RWPE2 (cell line): ENCODE measurements at regions not wholly inside any gene's neighbourhood (a gene's known extent, or its start where the extent isn't known, plus 50 kb on each side); places are given as distances from the start of the nearest gene placed in this dataset.

Source experiments
- ATAC-seq: fragments of 200-7000 bp; cut with Tn5 transposase; 3 replicates; pipeline ENCODE4 v1.9.1; 2021; ENCODE audit warnings: low read depth
- DNase-seq: peaks from one replicate; pipeline ENCODE4 v3.0.0-alpha.2; 2020; ENCODE audit warnings: low spot score
- H3K27ac ChIP-seq: fragments of 450-650 bp; 2 replicates; pipeline ENCODE4 v1.5.1; 2017; ENCODE audit warnings: mild to moderate bottlenecking; ENCODE audit not compliant: poor library complexity, severe bottlenecking
- H3K27me3 ChIP-seq: fragments of 250-450 bp; sonication (Bioruptor Pico); 2 replicates; pipeline ENCODE4 v1.5.1; 2021; ENCODE audit warnings: mild to moderate bottlenecking, moderate library complexity; ENCODE audit not compliant: insufficient read depth, poor library complexity, severe bottlenecking
- H3K36me3 ChIP-seq: fragments of 250-450 bp; sonication (Bioruptor Pico); 2 replicates; pipeline ENCODE4 v1.5.1; 2020; ENCODE audit warnings: low read depth, mild to moderate bottlenecking, moderate library complexity
- H3K4me1 ChIP-seq: fragments of 250-450 bp; sonication (Bioruptor Pico); 2 replicates; pipeline ENCODE4 v1.5.1; 2021; ENCODE audit warnings: mild to moderate bottlenecking, moderate library complexity; ENCODE audit not compliant: insufficient read depth, poor library complexity, severe bottlenecking
- H3K4me3 ChIP-seq: fragments of 250-450 bp; sonication (Bioruptor Pico); 2 replicates; pipeline ENCODE4 v1.5.1; 2021; ENCODE audit warnings: mild to moderate bottlenecking, moderate library complexity; ENCODE audit not compliant: severe bottlenecking
- H3K9me3 ChIP-seq: fragments of 250-450 bp; sonication (Bioruptor Pico); 2 replicates; pipeline ENCODE4 v1.5.1; 2021; ENCODE audit warnings: mild to moderate bottlenecking, moderate library complexity; ENCODE audit not compliant: severe bottlenecking
- TF ChIP-seq, protein P1 (sequence below): fragments of 450-650 bp; IDR thresholded peaks from one replicate; pipeline ENCODE4 v1.5.1; 2017; ENCODE audit warnings: mild to moderate bottlenecking, moderate library complexity; ENCODE audit not compliant: poor library complexity, severe bottlenecking

DNA sequence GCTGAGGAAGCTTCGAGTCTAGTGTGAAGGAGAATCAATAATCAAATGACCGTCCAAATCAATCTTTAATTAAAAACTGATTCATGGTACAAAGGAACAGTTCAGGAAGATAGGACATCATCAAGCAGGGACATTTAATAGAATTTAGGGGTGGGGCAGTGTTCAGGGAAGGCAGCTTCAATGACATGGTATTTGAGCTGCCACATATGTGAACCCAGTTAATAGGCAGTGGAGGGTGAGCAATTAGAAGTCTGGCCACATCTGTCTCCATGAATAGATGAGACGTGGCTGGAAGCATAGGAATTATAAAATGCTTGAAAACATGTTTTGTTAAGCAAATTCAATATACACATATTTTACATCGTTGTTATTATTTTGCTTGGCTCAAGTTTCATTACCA lies 362.7 kb downstream of the PRDM2 start:
- Histone ChIP-seq H3K27me3 (no peaks in the 10 kb centered on the region), H3K27ac (no peak overlapping the region), H3K9me3 (no peaks in the 10 kb centered on the region), H3K4me1 (peaks cover 5% of the 10 kb centered on the region), H3K36me3 (no peaks in the 10 kb centered on the region), H3K4me3 (no peak overlapping the region)
- ATAC-seq, result no peak
- DNase-seq, result no peak
- TF ChIP-seq, protein P1, sequence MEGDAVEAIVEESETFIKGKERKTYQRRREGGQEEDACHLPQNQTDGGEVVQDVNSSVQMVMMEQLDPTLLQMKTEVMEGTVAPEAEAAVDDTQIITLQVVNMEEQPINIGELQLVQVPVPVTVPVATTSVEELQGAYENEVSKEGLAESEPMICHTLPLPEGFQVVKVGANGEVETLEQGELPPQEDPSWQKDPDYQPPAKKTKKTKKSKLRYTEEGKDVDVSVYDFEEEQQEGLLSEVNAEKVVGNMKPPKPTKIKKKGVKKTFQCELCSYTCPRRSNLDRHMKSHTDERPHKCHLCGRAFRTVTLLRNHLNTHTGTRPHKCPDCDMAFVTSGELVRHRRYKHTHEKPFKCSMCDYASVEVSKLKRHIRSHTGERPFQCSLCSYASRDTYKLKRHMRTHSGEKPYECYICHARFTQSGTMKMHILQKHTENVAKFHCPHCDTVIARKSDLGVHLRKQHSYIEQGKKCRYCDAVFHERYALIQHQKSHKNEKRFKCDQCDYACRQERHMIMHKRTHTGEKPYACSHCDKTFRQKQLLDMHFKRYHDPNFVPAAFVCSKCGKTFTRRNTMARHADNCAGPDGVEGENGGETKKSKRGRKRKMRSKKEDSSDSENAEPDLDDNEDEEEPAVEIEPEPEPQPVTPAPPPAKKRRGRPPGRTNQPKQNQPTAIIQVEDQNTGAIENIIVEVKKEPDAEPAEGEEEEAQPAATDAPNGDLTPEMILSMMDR, result no peak

DNA sequence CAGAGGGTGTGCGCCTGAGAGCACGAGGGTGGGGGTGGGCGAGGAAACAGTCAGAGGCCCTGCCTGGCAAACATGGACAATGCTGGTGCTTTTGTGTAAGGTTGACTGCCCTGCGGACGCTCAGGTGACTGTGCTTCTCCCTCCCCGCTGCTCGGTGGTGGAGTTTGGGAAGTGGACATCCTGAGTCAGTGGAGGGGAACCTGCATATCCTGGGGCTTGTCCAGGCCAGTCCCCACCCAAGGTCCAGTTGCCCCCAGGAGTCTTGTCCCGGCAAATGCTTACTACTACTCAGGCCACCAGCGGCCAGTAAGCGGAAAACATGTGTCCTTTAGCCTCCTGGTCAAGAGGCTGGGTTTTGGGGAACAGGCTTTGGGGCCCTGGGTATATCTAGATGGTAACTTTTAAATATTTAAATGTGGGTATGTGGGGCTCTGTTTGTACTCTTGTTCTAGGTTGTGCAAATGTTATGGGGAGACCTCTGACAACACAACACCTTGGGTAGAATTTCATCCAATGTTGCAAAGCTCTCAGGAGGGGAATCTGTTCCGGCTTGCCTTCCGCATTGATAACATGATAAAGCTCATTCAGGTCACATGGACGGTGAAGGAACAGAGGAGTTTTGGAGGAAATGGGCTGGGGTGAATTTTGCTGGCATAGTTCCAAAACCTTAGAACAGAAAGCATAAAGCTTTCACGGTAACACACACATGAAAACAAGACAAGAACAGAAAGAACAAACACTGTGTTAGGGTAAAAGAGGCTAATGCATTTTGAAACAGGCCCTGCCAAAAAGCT lies 364.9 kb downstream of the PRDM2 start:
- DNase-seq (no peak), ATAC-seq (no peak)
- no peak overlapping the region for H3K27ac ChIP-seq
- H3K9me3 ChIP-seq, result no peaks in the 10 kb centered on the region
- no peak overlapping the region for H3K4me3 ChIP-seq
- TF ChIP-seq, protein P1, result no peak
- no peaks in the 10 kb centered on the region for H3K27me3 ChIP-seq
- H3K36me3 ChIP-seq, result no peaks in the 10 kb centered on the region
- peaks cover 5% of the 10 kb centered on the region for H3K4me1 ChIP-seq

DNA sequence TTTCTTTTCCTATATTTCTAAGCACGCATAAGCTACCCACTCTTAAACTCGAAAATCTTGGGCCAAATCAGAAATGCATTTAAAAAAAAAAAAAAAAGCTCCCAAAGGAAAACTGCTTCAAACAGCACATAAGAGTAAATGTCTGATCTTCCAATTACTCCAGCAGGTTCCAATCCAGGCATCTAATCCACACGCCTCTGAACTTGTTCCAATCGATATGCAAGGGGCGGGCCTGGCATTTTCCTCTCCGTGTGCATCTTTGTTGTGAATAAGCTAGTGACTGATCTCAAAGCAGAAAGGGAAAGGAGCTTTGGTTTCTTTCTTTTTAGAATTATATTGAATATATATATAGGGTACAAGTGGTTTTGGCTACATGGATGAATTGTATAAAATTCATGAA lies 365.5 kb downstream of the PRDM2 start:
- no peak for ATAC-seq
- no peaks in the 10 kb centered on the region for H3K27me3 ChIP-seq
- no peak overlapping the region for H3K27ac ChIP-seq

DNA sequence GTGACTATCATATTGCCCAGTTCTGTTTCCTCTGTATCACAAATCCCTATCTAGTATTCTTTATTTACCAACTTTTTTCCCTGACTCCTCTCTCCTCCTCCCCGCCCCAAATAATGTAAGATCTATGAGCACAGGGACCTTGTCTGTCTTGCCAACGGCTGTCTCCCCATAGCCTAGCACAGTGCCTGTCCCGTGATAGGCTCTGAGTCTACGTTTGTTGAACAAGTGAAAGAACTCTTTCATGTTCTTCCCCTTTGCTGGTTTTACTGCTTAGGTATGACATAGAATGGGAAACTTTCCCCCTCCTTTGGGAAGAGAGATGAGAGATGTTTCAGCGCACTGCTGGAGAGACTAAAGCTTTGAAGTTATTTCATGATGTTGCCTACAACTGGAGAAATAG lies 367.0 kb downstream of the PRDM2 start:
- H3K27me3 ChIP-seq, result no peaks in the 10 kb centered on the region
- H3K27ac ChIP-seq, result no peak overlapping the region
- DNase-seq, result no peak
- H3K4me3 ChIP-seq, result no peak overlapping the region
- TF ChIP-seq, protein P1, result no peak
- ATAC-seq, result no peak
- H3K4me1 ChIP-seq, result peaks cover 5% of the 10 kb centered on the region
- H3K9me3 ChIP-seq, result no peaks in the 10 kb centered on the region
- no peaks in the 10 kb centered on the region for H3K36me3 ChIP-seq

More for the DNA sequence above, 365.5 kb downstream of the PRDM2 start:
- no peak for DNase-seq
- Histone ChIP-seq H3K36me3 (no peaks in the 10 kb centered on the region), H3K9me3 (no peaks in the 10 kb centered on the region), H3K4me1 (peaks cover 5% of the 10 kb centered on the region), H3K4me3 (no peak overlapping the region)
- TF ChIP-seq, protein P1, result no peak

DNA sequence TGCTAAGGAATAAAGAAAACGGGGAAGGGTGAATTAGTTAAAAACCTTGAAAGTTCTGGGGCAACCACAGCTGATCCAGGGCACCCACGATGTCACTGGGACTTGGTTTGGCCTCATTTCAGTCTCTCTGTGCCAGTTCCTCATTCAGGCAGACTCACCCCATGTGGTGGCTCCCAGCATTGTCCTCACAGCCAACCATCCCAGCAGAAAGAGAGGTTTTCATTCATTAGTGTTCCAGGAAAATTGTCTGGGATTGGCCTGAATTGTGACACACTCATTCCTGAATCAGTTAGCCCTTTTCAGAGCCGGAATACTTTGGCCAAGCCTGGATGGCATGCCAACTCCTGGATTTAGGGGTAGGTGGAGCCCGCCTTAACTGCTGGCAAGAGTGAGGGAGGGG lies 367.7 kb downstream of the PRDM2 start:
- Histone ChIP-seq H3K27ac (no peak overlapping the region), H3K9me3 (no peaks in the 10 kb centered on the region), H3K27me3 (no peaks in the 10 kb centered on the region), H3K36me3 (no peaks in the 10 kb centered on the region), H3K4me1 (peaks cover 5% of the 10 kb centered on the region), H3K4me3 (no peak overlapping the region)
- DNase-seq, result no peak
- TF ChIP-seq, protein P1, result no peak
- no peak for ATAC-seq
